MG63 (cell line): ENCODE measurements at regions not wholly inside any gene's neighbourhood (a gene's known extent, or its start where the extent isn't known, plus 50 kb on each side); places are given as distances from the start of the nearest gene placed in this dataset.

Source experiments
- DNase-seq: peaks from one replicate; pipeline ENCODE4 v3.0.0-alpha.2; 2020
- H3K27me3 ChIP-seq: fragments of 250-450 bp; sonication (Bioruptor Pico); 2 replicates; pipeline ENCODE4 v1.5.1; 2020; ENCODE audit warnings: mild to moderate bottlenecking, moderate library complexity
- H3K36me3 ChIP-seq: fragments of 250-450 bp; sonication (Bioruptor Pico); 2 replicates; pipeline ENCODE4 v1.5.1; 2020; ENCODE audit warnings: mild to moderate bottlenecking, moderate library complexity
- H3K4me3 ChIP-seq: fragments of 250-450 bp; sonication (Bioruptor Pico); 2 replicates; pipeline ENCODE4 v1.5.1; 2020; ENCODE audit warnings: mild to moderate bottlenecking, moderate library complexity
- H3K9me3 ChIP-seq: fragments of 250-450 bp; sonication (Bioruptor Pico); 2 replicates; pipeline ENCODE4 v1.5.1; 2020; ENCODE audit warnings: mild to moderate bottlenecking, moderate library complexity

DNA sequence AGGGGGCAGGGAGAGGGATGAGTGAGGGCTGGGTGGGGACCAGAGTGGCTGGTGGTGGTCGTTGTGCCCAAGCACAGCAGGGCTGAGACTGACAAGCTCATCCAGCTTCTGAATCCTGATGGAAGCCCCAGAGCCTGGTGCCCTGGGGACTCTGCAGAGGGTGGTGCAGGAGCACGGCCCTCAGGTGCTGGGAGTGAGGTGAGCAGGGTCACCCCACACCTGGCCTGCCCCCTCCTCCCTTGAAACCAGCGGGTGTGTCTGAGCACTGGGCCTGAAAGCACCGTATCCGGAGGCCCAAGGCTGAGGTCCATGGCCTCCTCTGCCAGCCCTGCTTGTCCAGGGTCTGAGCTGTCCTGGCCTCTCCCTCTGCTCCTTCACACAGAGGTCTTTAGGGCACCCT, 218.2 kb downstream of the ZNF248 start:
- H3K4me3 ChIP-seq = no peak overlapping the region
- no peak for DNase-seq
- H3K27me3 ChIP-seq = no peaks in the 10 kb centered on the region
- H3K36me3 ChIP-seq = no peaks in the 10 kb centered on the region
- no peaks in the 10 kb centered on the region; the same call in 1 of the 2 replicates for H3K9me3 ChIP-seq

DNA sequence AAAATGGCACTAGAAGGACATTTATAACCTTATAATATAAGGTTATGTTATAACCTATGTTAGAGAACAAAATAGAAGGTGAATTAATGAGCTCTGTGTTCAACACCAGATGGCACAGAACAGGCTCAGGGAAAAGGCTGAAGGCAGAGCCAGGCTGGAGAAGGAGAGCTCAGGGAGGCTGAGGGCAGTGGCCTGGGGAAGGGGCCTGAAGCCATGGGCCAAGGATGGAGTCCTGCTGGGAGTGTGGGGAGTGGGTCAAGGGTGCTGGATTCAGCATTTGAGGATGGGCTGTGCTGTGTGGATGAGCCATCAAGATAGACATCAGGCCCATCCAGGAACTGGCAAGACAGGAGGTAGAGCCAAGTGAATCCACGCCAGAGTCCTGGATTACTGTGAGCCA, 218.8 kb downstream of the ZNF248 start:
- Histone ChIP-seq H3K36me3 (no peaks in the 10 kb centered on the region), H3K4me3 (no peak overlapping the region), H3K27me3 (no peaks in the 10 kb centered on the region), H3K9me3 (no peaks in the 10 kb centered on the region; the same call in 1 of the 2 replicates)
- no peak for DNase-seq

DNA sequence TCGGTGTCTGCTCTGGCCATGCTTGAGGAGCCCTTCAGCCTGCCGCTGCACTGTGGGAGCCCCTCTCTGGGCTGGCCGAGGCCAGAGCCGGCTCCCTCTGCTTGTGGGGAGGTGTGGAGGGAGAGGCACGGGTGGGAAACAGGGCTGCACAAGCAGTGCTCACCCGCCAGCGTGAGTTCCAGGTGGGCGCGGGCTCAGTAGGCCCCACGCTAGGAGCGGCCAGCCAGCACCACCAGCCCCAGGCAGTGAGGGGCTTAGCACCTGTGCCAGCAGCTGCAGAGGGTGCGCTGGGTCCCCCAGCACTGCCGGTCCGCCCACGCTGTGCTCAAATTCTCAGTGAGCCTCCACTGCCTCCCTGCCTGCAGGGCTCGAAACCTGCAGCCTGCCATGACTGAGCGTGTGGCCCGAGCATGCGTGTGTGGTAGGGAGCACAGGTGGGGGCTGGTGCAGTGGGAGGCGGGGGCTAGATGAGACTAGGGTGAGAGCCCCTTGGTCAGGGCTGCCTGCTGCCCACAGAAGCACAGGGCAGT, 223.0 kb downstream of the ZNF248 start:
- Histone ChIP-seq H3K9me3 (no peaks in the 10 kb centered on the region; the same call in 1 of the 2 replicates), H3K4me3 (no peak overlapping the region)
- no peak for DNase-seq

DNA sequence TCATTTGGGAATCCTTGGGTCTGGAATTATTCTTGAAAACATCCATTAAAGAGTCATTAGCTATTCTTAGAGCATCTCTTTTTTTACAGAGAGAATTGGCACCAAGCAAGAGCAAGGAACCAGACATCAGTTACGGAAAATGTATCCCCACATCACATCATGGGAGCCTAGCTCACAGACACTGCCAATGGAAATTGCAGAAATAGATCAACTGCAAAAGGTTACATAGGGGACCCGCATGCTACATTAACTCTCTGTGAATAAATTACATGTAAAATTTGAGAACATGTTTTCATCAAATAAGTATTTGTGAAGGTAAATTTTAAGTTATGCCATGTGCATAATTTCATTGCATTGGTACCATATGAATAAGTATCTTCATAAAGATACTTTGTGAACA, 224.8 kb downstream of the ZNF248 start:
- no peak overlapping the region for H3K4me3 ChIP-seq
- H3K36me3 ChIP-seq = no peaks in the 10 kb centered on the region
- H3K27me3 ChIP-seq = no peaks in the 10 kb centered on the region
- no peak for DNase-seq
- H3K9me3 ChIP-seq = no peaks in the 10 kb centered on the region; the same call in 1 of the 2 replicates

More for the DNA sequence above, 223.0 kb downstream of the ZNF248 start:
- Histone ChIP-seq H3K36me3 (no peaks in the 10 kb centered on the region), H3K27me3 (no peaks in the 10 kb centered on the region)

DNA sequence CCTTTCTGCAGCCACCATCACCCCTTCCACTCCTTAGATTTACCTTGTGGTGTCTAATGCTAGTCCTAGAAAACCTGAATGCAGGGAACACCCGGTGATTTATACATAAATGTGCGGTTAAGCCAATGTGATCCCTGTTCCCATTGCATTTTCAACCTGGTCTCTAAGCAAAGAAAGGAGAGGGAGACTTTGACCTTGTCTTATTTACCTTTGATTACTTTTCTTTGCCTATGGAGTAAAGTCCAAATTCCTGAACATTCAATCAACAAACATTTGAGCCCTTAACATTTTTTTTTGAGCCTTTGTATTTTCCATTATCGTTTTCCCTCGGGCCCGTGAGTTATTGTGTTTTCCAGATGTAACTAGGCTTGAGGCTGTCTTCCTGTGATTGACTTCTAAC, 233.9 kb downstream of the ZNF248 start:
- no peak for DNase-seq
- Histone ChIP-seq H3K9me3 (no peaks in the 10 kb centered on the region), H3K27me3 (no peaks in the 10 kb centered on the region), H3K36me3 (no peaks in the 10 kb centered on the region), H3K4me3 (no peak overlapping the region)

DNA sequence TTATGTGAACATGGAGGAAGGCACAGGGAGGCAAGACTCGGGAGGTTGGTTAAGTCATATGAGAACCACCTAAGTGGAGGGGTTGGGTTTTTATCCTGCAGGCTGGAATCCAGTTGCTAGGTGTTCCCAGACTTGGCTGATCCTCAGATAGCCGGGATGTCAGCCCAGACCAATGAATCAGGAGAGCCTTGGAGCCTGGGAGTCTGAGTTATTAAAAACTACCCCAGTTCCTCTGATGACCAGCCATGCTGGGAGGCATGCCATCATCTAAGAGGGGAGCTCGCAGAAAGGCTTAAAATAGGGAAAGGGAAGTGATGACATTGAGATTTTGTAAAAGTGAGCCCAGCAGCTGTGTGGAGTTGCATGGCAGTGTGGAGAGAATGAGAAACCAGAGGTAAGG, 238.1 kb downstream of the ZNF248 start:
- Histone ChIP-seq H3K4me3 (no peak overlapping the region), H3K9me3 (no peaks in the 10 kb centered on the region), H3K36me3 (no peaks in the 10 kb centered on the region), H3K27me3 (no peaks in the 10 kb centered on the region)
- DNase-seq = peak; percentile 89

DNA sequence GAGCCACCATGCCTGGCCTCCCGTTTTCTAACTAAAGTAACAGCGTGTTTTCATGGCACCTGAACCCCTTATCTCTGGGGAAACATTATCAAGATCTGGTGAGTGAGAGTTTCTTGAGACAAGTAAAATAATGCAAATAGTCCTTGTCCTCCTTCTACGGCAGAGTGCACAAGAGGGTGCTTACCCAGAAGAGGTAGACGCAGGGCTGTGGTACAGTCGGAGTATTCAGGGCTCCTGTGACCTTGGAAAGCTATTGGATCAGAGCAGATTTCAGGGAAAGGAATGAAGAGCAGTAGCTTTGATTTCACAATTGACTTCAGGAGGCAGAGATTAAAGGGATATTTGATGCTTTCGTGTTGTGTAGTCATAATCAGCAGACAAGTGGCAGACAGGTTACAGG, 269.1 kb downstream of the ZNF248 start:
- DNase-seq = no peak
- no peaks in the 10 kb centered on the region for H3K9me3 ChIP-seq

DNA sequence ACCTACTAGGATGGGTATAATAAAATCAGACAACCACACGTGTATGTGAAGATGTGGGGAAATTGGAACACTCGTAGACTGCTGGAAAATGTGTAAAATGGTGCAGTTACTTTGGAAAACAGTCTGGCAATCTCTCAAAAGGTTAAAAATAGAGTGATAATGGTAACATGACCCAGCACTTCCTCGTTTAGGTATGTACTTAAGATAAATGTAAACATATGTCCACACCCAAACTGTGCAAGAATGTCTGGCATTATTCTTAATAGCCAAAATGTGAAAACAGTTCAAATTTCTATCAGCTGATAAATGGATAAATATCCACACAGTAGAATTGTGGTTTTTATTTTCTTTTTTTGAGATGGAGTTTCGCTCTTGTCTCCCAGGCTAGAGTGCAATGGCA, 272.8 kb downstream of the ZNF248 start:
- no peaks in the 10 kb centered on the region for H3K9me3 ChIP-seq
- H3K4me3 ChIP-seq = no peak overlapping the region
- H3K27me3 ChIP-seq = no peaks in the 10 kb centered on the region
- DNase-seq = no peak
- H3K36me3 ChIP-seq = no peaks in the 10 kb centered on the region

More for the DNA sequence above, 269.1 kb downstream of the ZNF248 start:
- no peaks in the 10 kb centered on the region for H3K27me3 ChIP-seq
- H3K4me3 ChIP-seq = no peak overlapping the region
- no peaks in the 10 kb centered on the region for H3K36me3 ChIP-seq

DNA sequence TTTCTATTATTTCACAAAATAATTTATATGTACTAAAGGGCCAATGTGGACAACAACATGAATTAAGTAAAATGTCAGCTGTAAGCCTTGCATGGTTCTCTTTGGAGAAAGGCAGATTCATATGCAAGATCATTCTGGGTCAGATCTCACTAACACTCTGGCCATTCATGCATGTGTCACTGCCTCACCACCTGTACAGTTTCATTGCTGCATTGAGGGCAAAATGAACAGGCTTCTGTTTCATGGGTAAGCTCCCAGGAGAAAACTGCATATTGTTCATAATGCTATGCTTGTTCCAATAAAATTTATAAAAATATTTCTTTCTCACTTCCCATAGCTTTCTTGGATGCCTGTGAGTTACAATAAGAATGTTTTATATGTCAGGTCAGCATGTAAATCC, 275.2 kb downstream of the ZNF248 start:
- no peak overlapping the region for H3K4me3 ChIP-seq
- no peaks in the 10 kb centered on the region for H3K9me3 ChIP-seq
- peak; percentile 2 for DNase-seq
- H3K36me3 ChIP-seq = no peaks in the 10 kb centered on the region
- no peaks in the 10 kb centered on the region for H3K27me3 ChIP-seq

DNA sequence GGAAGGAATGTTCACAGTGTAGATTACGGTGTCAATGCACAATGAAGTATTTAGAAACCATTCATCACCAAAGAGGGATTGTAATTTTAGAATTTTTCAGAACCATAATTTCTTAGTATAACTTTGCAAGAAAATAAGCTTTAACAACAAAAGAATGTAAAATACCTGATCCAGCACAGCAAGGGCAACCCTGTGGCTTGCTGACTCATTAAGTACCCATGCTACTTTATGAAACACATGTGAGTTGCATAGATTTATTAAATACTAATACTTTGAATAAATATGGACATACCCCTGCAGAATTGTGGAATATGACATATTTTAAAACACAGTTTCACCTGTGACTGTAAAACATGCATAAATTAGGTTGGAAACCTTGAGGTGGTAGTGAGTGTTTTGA, 281.3 kb downstream of the ZNF248 start:
- no peaks in the 10 kb centered on the region for H3K36me3 ChIP-seq
- DNase-seq = no peak
- no peaks in the 10 kb centered on the region for H3K27me3 ChIP-seq
- no peak overlapping the region for H3K4me3 ChIP-seq
- no peaks in the 10 kb centered on the region for H3K9me3 ChIP-seq

DNA sequence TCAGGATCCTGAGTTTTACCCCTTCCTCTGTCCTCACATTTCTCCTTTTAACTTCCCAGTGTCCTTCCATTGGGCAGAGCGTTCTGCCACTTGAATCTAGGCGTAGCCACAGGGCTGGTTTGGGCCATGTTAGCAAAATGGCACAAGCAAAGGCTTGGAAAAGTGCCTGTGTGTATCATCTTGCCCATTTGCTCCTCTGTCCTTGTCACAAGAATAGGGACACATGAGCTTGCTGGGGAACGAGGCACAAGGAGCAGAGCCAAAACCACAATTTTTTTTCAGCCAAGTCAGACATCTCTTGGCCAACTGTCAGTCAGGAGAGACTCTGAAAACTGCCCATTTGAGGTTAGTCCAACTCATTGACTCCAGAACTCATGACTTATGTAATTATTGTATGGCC, 285.2 kb downstream of the ZNF248 start:
- no peak for DNase-seq
- no peak overlapping the region for H3K4me3 ChIP-seq
- H3K36me3 ChIP-seq = no peaks in the 10 kb centered on the region
- no peaks in the 10 kb centered on the region for H3K9me3 ChIP-seq
- H3K27me3 ChIP-seq = no peaks in the 10 kb centered on the region

DNA sequence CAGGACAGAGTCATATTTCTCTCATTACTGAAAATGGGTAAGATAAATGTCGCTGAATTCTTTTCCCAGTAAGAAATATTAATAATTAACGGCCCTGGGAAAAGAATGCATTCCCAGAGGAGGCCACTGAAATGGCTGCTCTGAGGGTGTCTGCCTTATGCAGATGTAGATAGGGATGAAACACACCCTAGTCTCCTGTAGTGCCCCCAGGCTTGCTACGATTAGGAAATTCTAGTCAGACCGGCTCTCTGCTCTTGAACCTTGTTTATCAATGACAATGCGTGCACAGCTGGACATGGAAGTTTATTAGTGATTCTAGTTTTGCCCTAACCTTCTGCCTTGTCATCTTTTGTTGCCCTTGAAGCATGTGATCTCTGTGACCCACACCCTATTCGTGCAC, 291.1 kb downstream of the ZNF248 start:
- Histone ChIP-seq H3K9me3 (no peaks in the 10 kb centered on the region), H3K4me3 (no peak overlapping the region), H3K27me3 (no peaks in the 10 kb centered on the region), H3K36me3 (no peaks in the 10 kb centered on the region)
- no peak for DNase-seq

DNA sequence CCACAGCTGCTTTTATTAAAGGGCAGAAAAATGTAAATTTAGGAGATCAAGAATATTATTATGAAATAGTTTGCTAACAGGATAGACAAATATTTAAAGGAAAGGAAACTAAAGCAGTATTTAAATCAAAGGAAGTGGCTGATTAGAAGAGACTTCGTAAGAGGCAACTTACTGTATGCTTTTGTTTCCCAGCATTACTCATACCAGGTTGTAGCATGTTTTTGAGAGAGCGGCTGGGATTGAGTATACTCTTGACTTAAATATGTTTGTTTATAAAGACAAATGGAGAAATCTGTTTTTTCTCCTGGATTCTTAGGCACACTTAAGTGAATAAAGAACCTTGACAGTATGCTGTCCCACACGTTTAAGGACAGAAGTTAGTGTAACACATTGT, 293.7 kb downstream of the ZNF248 start:
- DNase-seq = no peak
- Histone ChIP-seq H3K36me3 (no peaks in the 10 kb centered on the region), H3K4me3 (no peak overlapping the region), H3K27me3 (no peaks in the 10 kb centered on the region), H3K9me3 (no peaks in the 10 kb centered on the region)

DNA sequence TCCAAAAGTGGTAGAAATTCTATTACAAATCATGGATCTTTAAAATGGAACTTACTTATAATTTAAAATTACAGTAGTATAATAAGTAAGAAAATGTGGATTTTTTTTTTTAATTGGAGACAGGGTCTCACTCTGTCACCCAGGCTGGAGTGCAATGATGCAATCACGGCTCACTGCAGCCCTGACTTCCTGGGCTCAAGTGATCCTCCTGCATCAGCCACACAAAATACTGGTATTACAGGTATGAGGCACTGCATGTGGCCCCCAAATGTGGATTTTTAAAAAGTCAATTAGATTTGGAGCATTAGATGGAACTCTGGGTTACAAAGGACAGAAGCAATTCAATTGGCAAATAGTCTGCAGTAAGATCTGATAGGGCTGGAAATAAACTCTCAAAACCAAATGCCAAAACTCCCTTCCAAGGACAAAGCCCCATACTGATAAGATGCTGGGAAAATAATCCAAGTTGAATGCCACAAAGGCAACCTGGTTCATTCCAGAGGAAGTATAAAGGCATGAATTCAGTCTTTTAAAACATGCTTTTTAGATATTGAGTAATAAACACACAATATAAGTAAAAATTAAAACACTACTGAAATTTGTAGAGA, 294.2 kb downstream of the ZNF248 start:
- Histone ChIP-seq H3K36me3 (no peaks in the 10 kb centered on the region), H3K27me3 (no peaks in the 10 kb centered on the region), H3K4me3 (no peak overlapping the region), H3K9me3 (no peaks in the 10 kb centered on the region)
- DNase-seq = no peak

DNA sequence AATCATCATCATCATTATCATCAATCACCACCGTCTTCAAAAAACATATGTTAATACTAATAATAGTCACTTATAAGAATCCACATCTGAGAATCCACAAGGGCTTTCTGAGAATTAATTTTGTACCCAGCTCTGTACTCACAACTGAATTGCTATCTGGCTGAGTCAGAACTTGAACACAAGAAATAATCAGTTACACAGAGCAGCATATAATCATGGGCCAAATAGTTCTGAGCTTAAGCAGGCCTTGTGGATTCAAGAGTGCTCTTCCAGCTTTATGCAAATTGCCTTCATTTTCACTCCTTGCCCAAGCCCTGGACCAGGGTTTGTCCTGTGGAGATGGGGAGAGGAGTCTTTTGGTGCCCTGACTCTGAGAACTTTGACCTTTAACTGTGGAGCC, 304.5 kb downstream of the ZNF248 start:
- DNase-seq = no peak
- H3K27me3 ChIP-seq = no peaks in the 10 kb centered on the region
- H3K36me3 ChIP-seq = no peaks in the 10 kb centered on the region
- no peaks in the 10 kb centered on the region for H3K9me3 ChIP-seq
- H3K4me3 ChIP-seq = no peak overlapping the region

DNA sequence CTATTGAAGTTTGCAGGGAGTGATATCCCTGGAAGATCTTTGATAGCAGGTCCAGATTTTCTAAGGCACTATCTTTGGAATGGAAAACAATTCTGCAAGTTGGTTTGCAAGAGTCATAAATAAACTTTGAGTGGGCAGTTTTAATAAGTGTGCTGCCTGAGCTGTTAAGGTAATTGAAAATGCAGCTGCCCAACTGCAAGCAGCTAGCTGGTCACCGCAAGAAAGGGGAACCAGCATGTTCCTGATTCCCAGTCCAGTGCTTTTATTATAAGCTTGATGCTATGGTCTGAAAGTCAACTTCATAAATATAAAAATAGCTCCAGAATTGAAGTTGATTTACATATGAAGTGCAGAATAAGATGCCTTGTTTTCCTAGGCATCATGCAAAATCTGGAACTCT, 308.4 kb downstream of the ZNF248 start:
- H3K9me3 ChIP-seq = no peaks in the 10 kb centered on the region
- DNase-seq = no peak
- H3K36me3 ChIP-seq = no peaks in the 10 kb centered on the region
- H3K4me3 ChIP-seq = no peak overlapping the region
- no peaks in the 10 kb centered on the region for H3K27me3 ChIP-seq

DNA sequence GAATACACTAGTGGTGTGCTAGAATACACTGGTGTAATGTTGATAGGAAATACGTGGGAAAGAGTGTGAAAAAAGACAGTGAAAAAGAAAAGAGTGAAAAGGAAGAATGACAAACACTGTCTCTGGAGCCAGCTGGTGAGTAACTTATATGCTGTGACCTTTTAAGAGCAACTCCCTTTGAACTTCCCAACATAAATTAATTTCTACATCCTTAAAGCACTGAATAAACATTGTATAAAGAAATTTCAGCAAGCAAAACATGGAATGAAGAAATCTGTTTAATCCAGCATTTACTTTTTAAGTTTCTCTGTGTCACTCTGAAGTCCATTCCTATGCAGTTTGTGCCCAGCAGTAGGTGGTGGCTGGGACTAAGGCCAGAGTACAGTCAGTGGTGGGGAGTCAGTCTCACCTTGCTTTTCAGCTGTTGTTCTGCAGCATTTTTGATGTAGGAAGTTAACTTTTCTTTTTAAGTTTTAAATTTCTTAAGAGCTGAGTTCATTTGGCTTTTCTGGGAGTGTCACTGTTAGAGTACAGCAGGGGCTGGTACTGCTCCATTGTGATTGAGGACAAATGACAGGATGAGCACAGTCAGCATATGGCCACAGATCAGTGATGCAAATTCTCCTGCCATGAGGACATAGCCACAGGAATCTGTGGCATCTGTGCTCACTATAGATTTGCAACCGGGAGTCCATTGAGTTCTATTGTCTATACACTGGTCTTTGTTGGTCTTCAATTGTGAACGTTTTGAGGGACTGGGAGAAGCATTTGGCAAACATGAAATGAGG, 321.8 kb downstream of the ZNF248 start:
- Histone ChIP-seq H3K36me3 (no peaks in the 10 kb centered on the region), H3K9me3 (no peaks in the 10 kb centered on the region), H3K4me3 (no peak overlapping the region), H3K27me3 (no peaks in the 10 kb centered on the region)
- DNase-seq = peak; percentile 16

DNA sequence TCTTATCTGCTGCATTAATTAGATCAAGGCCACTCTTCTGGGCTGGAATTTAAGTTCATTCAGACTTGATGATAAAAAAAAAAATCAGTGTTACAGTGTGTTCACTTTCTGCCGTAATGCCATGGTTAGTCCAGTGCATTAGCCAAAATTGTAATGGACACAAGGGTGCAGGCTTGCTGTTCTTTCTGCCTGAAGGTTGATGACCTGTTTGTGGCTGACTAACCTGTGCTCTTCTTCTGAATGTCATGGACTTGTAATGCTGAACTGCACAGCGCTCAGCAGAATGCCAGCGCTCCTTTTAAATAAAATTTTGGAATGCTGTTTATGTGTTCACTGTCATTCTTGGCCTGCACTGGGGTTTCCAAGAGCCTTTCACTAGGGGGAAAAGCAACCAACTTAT, 323.2 kb downstream of the ZNF248 start:
- Histone ChIP-seq H3K36me3 (no peaks in the 10 kb centered on the region), H3K4me3 (no peak overlapping the region), H3K9me3 (no peaks in the 10 kb centered on the region), H3K27me3 (no peaks in the 10 kb centered on the region)
- no peak for DNase-seq
